ENCODE measurements at regions not wholly inside any gene's neighbourhood (a gene's known extent, or its start where the extent isn't known, plus 50 kb on each side); places are given as distances from the start of the nearest gene placed in this dataset.

DNA sequence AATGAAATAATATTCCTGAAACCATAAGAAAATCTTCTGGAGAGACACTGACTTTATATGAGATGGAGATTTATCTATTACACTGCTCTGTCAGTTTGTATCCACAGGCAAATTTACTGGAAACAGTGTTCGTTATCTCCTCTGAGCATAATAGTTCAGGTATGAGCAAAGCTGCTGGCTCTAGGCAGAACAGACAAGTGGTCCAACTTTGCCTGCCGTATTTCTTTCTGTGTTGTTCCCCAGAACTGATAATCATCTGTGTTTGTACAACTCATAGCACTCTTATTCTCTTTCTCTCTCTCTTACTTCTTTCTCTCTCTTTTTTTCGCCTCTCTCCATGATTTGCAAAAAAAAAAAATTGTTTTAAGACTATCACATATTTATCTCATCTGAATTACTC lies 623.8 kb upstream of the CHORDC1 start:
- Histone ChIP-seq H2BK5ac (ENCODE audit: low read depth, low read length, poor library complexity, severe bottlenecking) (no peak overlapping the region), H3K79me1 (ENCODE audit: low read depth in 1 of 2, low read length in 2 of 2) (no peaks in the 10 kb centered on the region), H3K36me3 (ENCODE audit: control insufficient read depth, insufficient read depth, low read length) (no peaks in the 10 kb centered on the region), H4K8ac (ENCODE audit: low read depth in 2 of 2, low read length in 2 of 2) (no peak overlapping the region), H3K9me1 (ENCODE audit: insufficient read depth, low read length) (no peaks in the 10 kb centered on the region), H3K23ac (ENCODE audit: low read depth, low read length) (no peak overlapping the region), H4K5ac (ENCODE audit: low read depth, low read length) (no peak overlapping the region), H3K9ac (ENCODE audit: low read depth, low read length) (no peak overlapping the region), H4K20me1 (ENCODE audit: insufficient read depth, low read length) (no peaks in the 10 kb centered on the region), H3K27ac (ENCODE audit: insufficient read depth, low read length) (no peak overlapping the region), H2BK20ac (ENCODE audit: low read depth, low read length) (no peak overlapping the region), H3K18ac (ENCODE audit: low read depth, low read length) (no peak overlapping the region), H4K91ac (ENCODE audit: insufficient read depth, low read depth, low read length) (no peak overlapping the region), H2BK15ac (ENCODE audit: low read depth, low read length) (no peak overlapping the region), H3K9me3 (ENCODE audit: control insufficient read depth, insufficient read depth, low read length) (peaks cover 2% of the 10 kb centered on the region; the same call in 1 of the 2 replicates), H3K4me2 (ENCODE audit: low read depth, low read length) (no peak overlapping the region), H3K56ac (ENCODE audit: extremely low read depth, insufficient read depth, low read length) (no peak overlapping the region), H2BK120ac (ENCODE audit: low read depth, low read length) (no peak overlapping the region), H3K14ac (replicated peaks; ENCODE audit: low read depth, low read length) (no peak overlapping the region), H2AFZ (replicated peaks; ENCODE audit: low read length, poor library complexity) (no peak overlapping the region), H2AK5ac (ENCODE audit: low read depth, low read length) (no peak overlapping the region), H2AK9ac (replicated peaks; ENCODE audit: low read depth, low read length, poor library complexity) (no peak overlapping the region), H3K27me3 (ENCODE audit: control insufficient read depth, insufficient read depth, low read length) (no peaks in the 10 kb centered on the region), H3K4me1 (ENCODE audit: control insufficient read depth, insufficient read depth, low read length) (no peaks in the 10 kb centered on the region), H3K4me3 (ENCODE audit: insufficient read depth, low read depth, low read length) (no peak overlapping the region), H3K4ac (ENCODE audit: low read depth, low read length) (no peak overlapping the region)
- TF ChIP-seq CHD1 (IDR thresholded peaks at IDR 0.05; ENCODE audit: low read depth, low read length) (no peak), RAD21 (IDR thresholded peaks at IDR 0.05; ENCODE audit: low read length) (no peak), POLR2A (IDR thresholded peaks at IDR 0.05; ENCODE audit: low read depth, low read length) (no peak), MXI1 (IDR thresholded peaks at IDR 0.05; ENCODE audit: borderline replicate concordance, low read depth, low read length) (no peak), BHLHE40 (IDR thresholded peaks at IDR 0.05; ENCODE audit: low read depth, low read length) (no peak), MAFK (IDR thresholded peaks at IDR 0.05; ENCODE audit: low read depth, low read length) (no peak), NFE2L2 (IDR thresholded peaks at IDR 0.05; ENCODE audit: low read depth, low read length) (no peak), MAZ (IDR thresholded peaks at IDR 0.05; ENCODE audit: borderline replicate concordance, low read depth, low read length) (no peak)
- TF ChIP-seq, protein P1, sequence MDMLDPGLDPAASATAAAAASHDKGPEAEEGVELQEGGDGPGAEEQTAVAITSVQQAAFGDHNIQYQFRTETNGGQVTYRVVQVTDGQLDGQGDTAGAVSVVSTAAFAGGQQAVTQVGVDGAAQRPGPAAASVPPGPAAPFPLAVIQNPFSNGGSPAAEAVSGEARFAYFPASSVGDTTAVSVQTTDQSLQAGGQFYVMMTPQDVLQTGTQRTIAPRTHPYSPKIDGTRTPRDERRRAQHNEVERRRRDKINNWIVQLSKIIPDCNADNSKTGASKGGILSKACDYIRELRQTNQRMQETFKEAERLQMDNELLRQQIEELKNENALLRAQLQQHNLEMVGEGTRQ (IDR thresholded peaks at IDR 0.05; ENCODE audit: low read depth, low read length) = no peak
- TF ChIP-seq, protein P2, sequence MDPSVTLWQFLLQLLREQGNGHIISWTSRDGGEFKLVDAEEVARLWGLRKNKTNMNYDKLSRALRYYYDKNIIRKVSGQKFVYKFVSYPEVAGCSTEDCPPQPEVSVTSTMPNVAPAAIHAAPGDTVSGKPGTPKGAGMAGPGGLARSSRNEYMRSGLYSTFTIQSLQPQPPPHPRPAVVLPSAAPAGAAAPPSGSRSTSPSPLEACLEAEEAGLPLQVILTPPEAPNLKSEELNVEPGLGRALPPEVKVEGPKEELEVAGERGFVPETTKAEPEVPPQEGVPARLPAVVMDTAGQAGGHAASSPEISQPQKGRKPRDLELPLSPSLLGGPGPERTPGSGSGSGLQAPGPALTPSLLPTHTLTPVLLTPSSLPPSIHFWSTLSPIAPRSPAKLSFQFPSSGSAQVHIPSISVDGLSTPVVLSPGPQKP (IDR thresholded peaks at IDR 0.05; ENCODE audit: borderline replicate concordance, low read depth, low read length) = no peak
- POLR2A ChIA-PET (ENCODE audit: unreplicated experiment) = no interaction called here
- no TSS peak for BruUV-seq (replicated peaks)
- intact Hi-C loops (cut with micrococcal nuclease) = no loop called here
- in situ Hi-C loops (cut with MboI; ENCODE audit: low sequenced_read_pairs) = no loop called here
- no peak for ATAC-seq (ENCODE audit: low read depth)
- DNase-seq = no peak
- WGBS, 2 experiments (ENCODE audit: extremely low coverage in 2 of 2, insufficient read length in 1 of 2) = 50% methylated on average over 1 of the region's 3 CpGs; no CpG with 5 or more reads in 1 of the 2 experiments
- CTCF ChIA-PET = no interaction called here
- dilution Hi-C loops (cut with HindIII; ENCODE audit: low sequenced_read_pairs, unreplicated experiment) = no loop called here

Measured in IMR-90 (cell line).